IMR-90 (cell line): ENCODE measurements at regions not wholly inside any gene's neighbourhood (a gene's known extent, or its start where the extent isn't known, plus 50 kb on each side); places are given as distances from the start of the nearest gene placed in this dataset.
A peak's percentile ranks its signal among the peaks of the same experiment; 100 is the strongest.

ENCODE experiments used
- ATAC-seq: fragments of 200-7000 bp; cut with Tn5 transposase; 2 replicates; pipeline ENCODE4 v1.9.1; 2020; ENCODE audit warnings: low read depth, mild to moderate bottlenecking, moderate library complexity
- BruUV-seq: library from RNA; stranded (reverse); fragments of 400-500 nt; replicated peaks from 2 replicates; lab custom pipeline; 2021; lab: Mats Ljungman, UMichigan
- CTCF ChIA-PET: fragments of 300-600 bp; formaldehyde crosslinking; extraction: SDS; loops from one replicate; lab custom pipeline; 2021; ENCODE audit warnings: antibody characterized with exemption; lab: Yijun Ruan, JAX
- POLR2A ChIA-PET: fragments of 300-600 bp; sonication (Branson Sonifier 250); formaldehyde crosslinking; loops from one replicate; lab custom pipeline; 2022; ENCODE audit warnings: antibody characterized with exemption; ENCODE audit not compliant: unreplicated experiment; lab: Charles Lee
- DNase-seq: peaks from one replicate; pipeline ENCODE4 v3.0.0; 2013
- H2AFZ ChIP-seq: replicated peaks from 2 replicates; pipeline ENCODE3; 2013; ENCODE audit warnings: low read length, mild to moderate bottlenecking; ENCODE audit not compliant: poor library complexity
- H2AK5ac ChIP-seq: 2 replicates; pipeline ENCODE4 v1.6.1; 2013; ENCODE audit warnings: low read depth, low read length, inconsistent platforms
- H2AK9ac ChIP-seq: replicated peaks from 2 replicates; pipeline ENCODE3; 2013; ENCODE audit warnings: mild to moderate bottlenecking, low read depth, low read length, moderate library complexity; ENCODE audit not compliant: poor library complexity
- H2BK120ac ChIP-seq: 2 replicates; pipeline ENCODE4 v1.6.1; 2013; ENCODE audit warnings: low read depth, low read length, inconsistent platforms
- H2BK15ac ChIP-seq: 3 replicates; pipeline ENCODE4 v1.6.1; 2013; ENCODE audit warnings: low read depth, low read length, inconsistent platforms
- H2BK20ac ChIP-seq: 2 replicates; pipeline ENCODE4 v1.6.1; 2013; ENCODE audit warnings: low read depth, mild to moderate bottlenecking, inconsistent platforms, low read length, moderate library complexity
- H2BK5ac ChIP-seq: 2 replicates; pipeline ENCODE4 v1.6.1; 2013; ENCODE audit warnings: mild to moderate bottlenecking, low read depth, low read length, inconsistent platforms; ENCODE audit not compliant: poor library complexity, severe bottlenecking
- H3K14ac ChIP-seq: replicated peaks from 2 replicates; pipeline ENCODE4 v1.6.1; 2013; ENCODE audit warnings: low read depth, low read length, inconsistent platforms
- H3K18ac ChIP-seq: 2 replicates; pipeline ENCODE4 v1.6.1; 2013; ENCODE audit warnings: low read depth, low read length, control low read depth
- H3K23ac ChIP-seq: 2 replicates; pipeline ENCODE4 v1.6.1; 2013; ENCODE audit warnings: low read depth, low read length, inconsistent platforms
- H3K27ac ChIP-seq: 2 replicates; pipeline ENCODE4 v1.5.1; 2013; ENCODE audit warnings: mild to moderate bottlenecking, control low read depth, low read length; ENCODE audit not compliant: insufficient read depth
- H3K27me3 ChIP-seq: 2 replicates; pipeline ENCODE4 v1.6.1; 2013; ENCODE audit warnings: low read length; ENCODE audit not compliant: control insufficient read depth, insufficient read depth
- H3K36me3 ChIP-seq: 2 replicates; pipeline ENCODE4 v1.6.1; 2013; ENCODE audit warnings: low read length, mixed read lengths; ENCODE audit not compliant: control insufficient read depth, insufficient read depth
- H3K4ac ChIP-seq: 2 replicates; pipeline ENCODE4 v1.6.1; 2013; ENCODE audit warnings: low read depth, low read length, inconsistent platforms
- H3K4me1 ChIP-seq: 2 replicates; pipeline ENCODE4 v1.6.1; 2013; ENCODE audit warnings: low read length, mixed read lengths; ENCODE audit not compliant: control insufficient read depth, insufficient read depth
- H3K4me2 ChIP-seq: 2 replicates; pipeline ENCODE4 v1.6.1; 2013; ENCODE audit warnings: low read depth, mild to moderate bottlenecking, control low read depth, low read length, moderate library complexity
- H3K4me3 ChIP-seq: 2 replicates; pipeline ENCODE4 v1.5.1; 2013; ENCODE audit warnings: low read depth, mild to moderate bottlenecking, control low read depth, low read length, moderate library complexity; ENCODE audit not compliant: insufficient read depth
- H3K56ac ChIP-seq: 2 replicates; pipeline ENCODE4 v1.6.1; 2013; ENCODE audit warnings: low read length, inconsistent platforms; ENCODE audit not compliant: insufficient read depth; ENCODE audit errors: extremely low read depth
- H3K79me1 ChIP-seq, 2 experiments: 2 replicates each; pipeline ENCODE4 v1.6.1; 2013; ENCODE audit warnings: low read length in 2 of 2, inconsistent platforms in 1 of 2, low read depth in 1 of 2
- H3K9ac ChIP-seq: 2 replicates; pipeline ENCODE4 v1.6.1; 2013; ENCODE audit warnings: low read depth, low read length, control low read depth
- H3K9me1 ChIP-seq: 2 replicates; pipeline ENCODE4 v1.6.1; 2013; ENCODE audit warnings: low read length, inconsistent platforms; ENCODE audit not compliant: insufficient read depth
- H3K9me3 ChIP-seq: 2 replicates; pipeline ENCODE4 v1.6.1; 2013; ENCODE audit warnings: low read length; ENCODE audit not compliant: control insufficient read depth, insufficient read depth
- H4K20me1 ChIP-seq: 2 replicates; pipeline ENCODE4 v1.6.1; 2013; ENCODE audit warnings: low read length, inconsistent platforms; ENCODE audit not compliant: insufficient read depth
- H4K5ac ChIP-seq: 2 replicates; pipeline ENCODE4 v1.6.1; 2013; ENCODE audit warnings: mild to moderate bottlenecking, low read depth, low read length, control low read depth
- H4K8ac ChIP-seq, 2 experiments: 2 replicates each; pipeline ENCODE4 v1.6.1; 2013; ENCODE audit warnings: low read depth in 2 of 2, low read length in 2 of 2, control low read depth in 1 of 2, inconsistent platforms in 1 of 2
- H4K91ac ChIP-seq: 2 replicates; pipeline ENCODE4 v1.6.1; 2013; ENCODE audit warnings: low read depth, low read length, inconsistent platforms; ENCODE audit not compliant: insufficient read depth
- CEBPB ChIP-seq: IDR thresholded peaks from 2 replicates; pipeline ENCODE4 v1.6.1; 2012; ENCODE audit warnings: low read depth, low read length, improper control_type of control experiment
- MAFK ChIP-seq: IDR thresholded peaks from 2 replicates; pipeline ENCODE4 v1.6.1; 2012; ENCODE audit warnings: low read depth, low read length, improper control_type of control experiment
- NFE2L2 ChIP-seq: fragments of 150-350 bp; IDR thresholded peaks from 2 replicates; pipeline ENCODE4 v1.6.1; 2016; ENCODE audit warnings: low read depth, mild to moderate bottlenecking, low read length
- RFX5 ChIP-seq: IDR thresholded peaks from 2 replicates; pipeline ENCODE4 v1.8.0; 2012; ENCODE audit warnings: low read depth, mild to moderate bottlenecking, low read length, moderate library complexity
- WGBS, 2 experiments: methylation state at CpG; one replicate each; pipeline versions ENCODE4 v1.1.5 to v1.1.7; 2013; ENCODE audit warnings: missing lambda C conversion rate in 2 of 2; ENCODE audit not compliant: insufficient read length in 1 of 2; ENCODE audit errors: extremely low coverage in 2 of 2; 5-methylcytosine and 5-hydroxymethylcytosine counted together
- dilution Hi-C: fragments of 300-500 bp; cut with HindIII; formaldehyde crosslinking; loops from one replicate; pipeline ENCODE4 v1.14.3; 2018; ENCODE audit warnings: low sequenced_read_pairs; ENCODE audit not compliant: unreplicated experiment
- in situ Hi-C: fragments of 300-500 bp; cut with MboI; formaldehyde crosslinking; loops from 3 replicates; pipeline ENCODE4 v1.14.3; 2019; ENCODE audit warnings: low sequenced_read_pairs, inconsistent platforms, mixed read lengths
- intact Hi-C: fragments of 100-400 bp; cut with micrococcal nuclease; formaldehyde crosslinking; loops from 2 replicates; pipeline ENCODE4 v1.10.0; 2022
- TF ChIP-seq, protein P1 (sequence below): fragments of 150-350 bp; IDR thresholded peaks from 2 replicates; pipeline ENCODE4 v1.6.1; 2017; ENCODE audit warnings: mild to moderate bottlenecking, antibody characterized with exemption, low read length, low read depth

DNA sequence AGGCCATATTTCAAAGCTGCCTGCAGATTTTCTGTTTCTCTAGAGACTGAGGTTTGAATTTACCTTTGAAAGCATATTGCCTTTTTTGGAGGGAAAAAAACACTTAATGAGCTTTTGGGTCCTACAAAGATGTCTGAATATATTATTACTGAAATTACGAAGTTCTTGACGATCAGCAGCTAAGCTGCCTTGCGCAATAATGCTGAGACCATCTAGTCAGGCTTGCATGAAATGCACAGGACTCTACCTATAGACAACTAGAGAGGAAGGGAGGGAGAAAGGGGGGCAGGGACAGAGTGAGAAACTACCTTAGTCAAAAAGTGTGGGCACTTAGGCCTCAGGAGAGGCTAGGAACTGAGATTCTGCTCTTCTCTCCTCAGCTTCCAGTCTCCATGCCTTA, 175.9 kb upstream of the KIF2A start:
- POLR2A ChIA-PET = no interaction called here
- Histone ChIP-seq H3K18ac (no peak overlapping the region), H3K4me3 (no peak overlapping the region), H3K9me1 (no peaks in the 10 kb centered on the region), H4K5ac (no peak overlapping the region), H3K9me3 (no peaks in the 10 kb centered on the region), H3K23ac (no peak overlapping the region), H4K91ac (no peak overlapping the region), H2AFZ (no peak overlapping the region), H3K14ac (no peak overlapping the region), H2AK5ac (no peak overlapping the region), H3K27ac (no peak overlapping the region), H3K27me3 (no peaks in the 10 kb centered on the region), H4K8ac (no peak overlapping the region), H2AK9ac (no peak overlapping the region), H4K20me1 (no peaks in the 10 kb centered on the region), H3K56ac (no peak overlapping the region), H3K79me1 (no peaks in the 10 kb centered on the region), H3K36me3 (no peaks in the 10 kb centered on the region), H2BK5ac (no peak overlapping the region), H2BK15ac (no peak overlapping the region), H3K4me1 (no peaks in the 10 kb centered on the region), H2BK120ac (no peak overlapping the region), H3K9ac (no peak overlapping the region), H3K4ac (no peak overlapping the region), H3K4me2 (no peak overlapping the region), H2BK20ac (no peak overlapping the region)
- no TSS peak for BruUV-seq
- CTCF ChIA-PET = interaction anchor here (1.2 kb wide), 1 partner anchor 14 kb away, joined by 8 read pairs; no protein-coding TSS in a partner anchor
- dilution Hi-C loops (no loop called here), in situ Hi-C loops (loop anchor here (25.0 kb wide), 1 partner anchor 1068 kb away; no protein-coding TSS in a partner anchor), intact Hi-C loops (no loop called here)
- no CpG with 5 or more reads among the region's 3 CpGs for WGBS, 2 experiments
- ATAC-seq = no peak
- no peak for DNase-seq
- no peak for TF ChIP-seq NFE2L2
- TF ChIP-seq MAFK = no peak
- no peak for TF ChIP-seq RFX5
- TF ChIP-seq, protein P1, sequence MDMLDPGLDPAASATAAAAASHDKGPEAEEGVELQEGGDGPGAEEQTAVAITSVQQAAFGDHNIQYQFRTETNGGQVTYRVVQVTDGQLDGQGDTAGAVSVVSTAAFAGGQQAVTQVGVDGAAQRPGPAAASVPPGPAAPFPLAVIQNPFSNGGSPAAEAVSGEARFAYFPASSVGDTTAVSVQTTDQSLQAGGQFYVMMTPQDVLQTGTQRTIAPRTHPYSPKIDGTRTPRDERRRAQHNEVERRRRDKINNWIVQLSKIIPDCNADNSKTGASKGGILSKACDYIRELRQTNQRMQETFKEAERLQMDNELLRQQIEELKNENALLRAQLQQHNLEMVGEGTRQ = no peak
- TF ChIP-seq CEBPB = peak; percentile 80
